ENCODE measurements at regions not wholly inside any gene's neighbourhood (a gene's known extent, or its start where the extent isn't known, plus 50 kb on each side); places are given as distances from the start of the nearest gene placed in this dataset.

DNA sequence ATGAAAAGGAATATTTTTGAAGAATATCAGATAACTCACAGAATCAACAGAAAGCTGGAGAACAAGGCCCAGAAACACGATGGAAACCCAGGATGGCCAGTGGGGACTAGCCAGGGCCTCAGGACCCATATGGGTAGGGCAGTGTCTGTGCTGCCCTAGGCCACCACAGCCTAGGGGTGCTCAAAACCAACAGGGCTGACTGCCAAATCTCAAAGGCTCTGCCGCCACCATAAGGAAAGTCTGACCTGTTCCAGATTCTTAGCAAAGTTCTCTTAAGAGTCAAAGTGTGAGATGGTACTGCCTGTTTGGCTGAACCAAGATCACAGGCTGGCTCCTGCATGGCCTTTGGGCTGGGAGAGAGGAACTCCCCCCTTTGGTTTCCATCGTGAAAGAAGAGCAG is 164.7 kb upstream of the CTTNBP2NL start:
- no peak for DNase-seq

DNA sequence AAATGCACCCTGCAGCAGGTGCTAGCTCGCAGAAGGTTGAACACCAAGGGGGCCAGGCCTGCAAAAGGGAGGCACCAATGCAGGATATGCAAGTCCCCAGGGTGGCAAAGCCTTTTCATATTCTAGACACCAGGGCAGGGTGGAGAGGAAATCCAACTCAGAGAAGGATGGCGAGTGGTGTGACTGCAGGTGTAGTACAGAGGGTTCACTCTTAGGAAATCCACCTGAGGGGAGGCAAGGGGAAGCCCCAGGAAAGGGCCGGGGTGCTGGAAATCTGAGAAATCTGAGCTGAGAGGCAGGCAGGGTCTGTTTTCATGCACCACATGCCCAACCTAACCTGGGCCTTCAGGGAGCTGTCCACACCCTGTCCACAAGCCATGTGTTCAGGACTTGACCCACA is 163.2 kb upstream of the CTTNBP2NL start:
- no peak for DNase-seq

- DNase-seq, result no peak
These were observed 161.3 kb upstream of the CTTNBP2NL start for GRCh38 chr1:112234710-112235109.

GRCh38 chr1:112237983-112238545 is 157.9 kb upstream of the CTTNBP2NL start:
- DNase-seq, result peak; percentile 81

DNA sequence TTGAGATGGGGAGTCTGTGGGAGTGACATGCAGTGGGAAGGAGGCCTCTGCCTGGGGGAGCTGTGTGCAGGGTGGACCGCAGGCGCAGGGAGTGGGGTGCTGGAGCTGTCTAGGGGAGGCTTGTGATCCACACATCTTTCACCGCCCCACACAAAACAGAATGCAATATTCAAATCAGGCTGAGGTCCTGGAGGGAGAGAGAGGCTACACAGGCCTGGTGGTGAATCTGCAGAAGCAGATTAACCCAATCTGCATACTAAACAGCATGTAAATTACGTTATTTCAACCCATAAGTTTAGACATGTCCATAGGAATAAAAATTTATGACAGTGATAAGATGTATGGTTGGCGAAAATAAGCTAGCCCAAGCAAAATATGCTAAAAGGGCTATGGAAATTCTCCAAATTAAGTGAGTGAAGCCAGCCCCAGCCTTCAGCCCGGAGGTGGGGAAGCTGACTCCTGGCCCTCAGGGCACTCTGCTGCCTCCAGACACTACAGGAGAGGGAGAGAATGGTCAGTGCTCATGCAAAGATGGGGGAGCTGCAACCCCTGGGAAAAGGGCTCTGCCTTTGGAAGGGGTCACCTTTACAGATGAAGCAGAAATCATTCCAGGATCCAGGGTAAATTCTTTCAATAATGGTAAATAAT is 156.2 kb upstream of the CTTNBP2NL start:
- no peak for DNase-seq

DNA sequence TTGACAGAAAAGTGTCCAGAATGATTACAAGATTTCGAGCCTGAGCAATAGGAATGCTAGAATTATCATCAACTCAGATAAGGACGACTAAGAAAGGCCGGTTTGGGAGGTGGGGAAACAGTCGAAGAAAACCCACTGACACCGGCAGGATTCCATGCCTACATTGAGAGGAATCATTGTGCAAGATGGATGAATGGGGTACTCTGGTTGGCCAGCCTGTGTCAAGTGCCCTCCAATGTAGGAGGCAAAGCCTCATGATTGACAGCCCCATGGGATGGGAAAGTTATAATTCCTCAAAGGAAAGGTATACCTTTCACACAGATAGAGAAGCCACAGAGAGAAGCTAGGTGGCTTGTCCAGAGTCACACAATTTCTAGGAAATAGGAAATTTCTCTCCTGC is 153.5 kb upstream of the CTTNBP2NL start:
- DNase-seq, result no peak

DNA sequence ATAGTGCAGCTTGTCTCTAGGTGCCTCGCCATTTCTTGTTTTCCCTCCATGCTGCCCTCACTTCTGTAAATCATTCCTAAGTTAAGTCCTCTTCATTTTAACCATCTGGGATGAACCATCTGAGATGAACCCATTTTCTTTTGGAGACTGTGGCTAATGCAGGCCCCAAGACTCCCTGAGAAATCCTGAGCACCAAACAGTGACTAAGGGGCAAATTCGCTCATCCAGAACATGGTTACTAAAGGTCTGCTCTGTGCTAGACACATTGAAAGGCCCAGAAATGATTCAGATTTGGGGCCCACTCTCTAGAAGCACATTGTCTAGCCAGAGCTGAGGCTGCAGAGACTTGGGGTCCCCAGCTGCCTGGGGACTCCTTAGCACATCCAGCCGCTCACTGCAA is 151.9 kb upstream of the CTTNBP2NL start:
- DNase-seq, result no peak

- no peak for DNase-seq
These were observed 150.9 kb upstream of the CTTNBP2NL start for GRCh38 chr1:112245114-112245513.

GRCh38 chr1:112247036-112247597 is 148.9 kb upstream of the CTTNBP2NL start:
- peak; percentile 90 for DNase-seq

DNA sequence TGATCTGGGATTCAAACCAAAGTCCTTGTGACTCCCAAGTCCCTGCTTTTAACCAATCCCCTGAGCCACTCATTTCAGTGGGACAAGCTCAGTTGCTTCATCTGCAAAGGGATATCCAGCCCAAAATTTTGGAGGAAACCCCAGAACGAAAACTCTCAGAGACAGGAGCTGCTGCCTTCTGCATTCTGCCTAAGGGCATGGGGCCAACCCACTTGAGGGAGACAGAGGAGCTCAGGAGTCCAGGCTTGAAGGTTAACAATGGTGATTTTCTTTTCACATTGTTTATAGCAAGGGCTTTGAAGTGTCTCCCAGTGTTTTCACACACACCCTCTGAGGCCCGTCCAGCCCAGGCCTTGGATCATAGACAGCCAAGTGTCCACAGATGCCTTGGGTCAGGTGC is 148.1 kb upstream of the CTTNBP2NL start:
- no peak for DNase-seq

DNA sequence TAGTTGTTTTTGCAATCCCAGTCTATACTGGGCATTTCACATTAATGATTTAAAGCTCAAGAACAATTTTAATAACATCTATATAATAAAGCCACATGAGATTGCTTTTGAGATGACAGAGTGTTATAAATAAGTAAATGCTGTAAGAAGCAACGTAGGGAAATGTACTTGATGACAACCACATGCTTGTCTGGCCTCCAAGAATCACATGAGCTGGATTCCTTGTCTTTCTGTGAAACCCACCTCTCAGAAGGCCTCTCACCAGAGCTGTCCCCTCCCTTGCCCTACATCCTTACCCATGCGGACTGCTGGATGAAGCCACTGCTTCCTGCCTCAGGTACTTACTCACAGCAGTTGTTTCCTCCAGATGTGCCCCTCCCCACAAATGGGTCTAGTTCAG is 145.1 kb upstream of the CTTNBP2NL start:
- no peak for DNase-seq

DNA sequence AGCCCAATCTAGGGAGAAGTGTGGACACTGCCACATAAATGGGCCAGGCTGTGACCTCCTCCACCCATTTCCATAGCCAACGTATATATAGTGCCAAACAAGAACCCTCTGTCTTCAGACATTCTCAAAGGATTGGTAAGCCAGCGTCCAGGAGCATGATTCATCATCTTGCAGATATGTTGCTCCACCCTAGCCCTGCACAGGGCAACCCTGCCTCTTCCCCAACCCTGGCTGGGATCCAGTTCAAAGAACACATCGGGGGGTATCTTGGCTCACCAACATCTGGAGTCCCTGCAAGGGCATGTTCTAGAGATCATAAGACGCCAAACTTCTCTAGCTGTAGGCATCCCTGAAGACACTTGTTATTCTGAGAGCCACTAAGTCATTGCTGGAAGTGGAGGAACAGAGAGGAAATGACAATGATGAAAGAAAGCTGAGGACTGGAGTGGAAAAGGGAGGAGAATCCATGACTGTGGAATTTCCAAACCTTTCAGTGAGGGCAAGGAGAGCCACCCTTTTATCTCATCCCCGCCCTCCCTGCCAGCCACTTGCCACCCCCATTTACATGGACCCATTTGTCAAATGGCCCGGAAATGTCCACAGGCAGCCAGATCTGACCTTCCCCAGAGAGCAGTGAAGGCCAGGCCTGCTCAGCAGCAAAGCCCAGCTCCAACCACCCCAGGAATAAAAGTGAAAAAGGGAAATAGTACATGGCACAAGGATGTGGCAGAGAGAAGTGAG is 144.1 kb upstream of the CTTNBP2NL start:
- no peak for DNase-seq

- no peak for DNase-seq
These were observed 142.6 kb upstream of the CTTNBP2NL start for GRCh38 chr1:112253366-112253765.

DNA sequence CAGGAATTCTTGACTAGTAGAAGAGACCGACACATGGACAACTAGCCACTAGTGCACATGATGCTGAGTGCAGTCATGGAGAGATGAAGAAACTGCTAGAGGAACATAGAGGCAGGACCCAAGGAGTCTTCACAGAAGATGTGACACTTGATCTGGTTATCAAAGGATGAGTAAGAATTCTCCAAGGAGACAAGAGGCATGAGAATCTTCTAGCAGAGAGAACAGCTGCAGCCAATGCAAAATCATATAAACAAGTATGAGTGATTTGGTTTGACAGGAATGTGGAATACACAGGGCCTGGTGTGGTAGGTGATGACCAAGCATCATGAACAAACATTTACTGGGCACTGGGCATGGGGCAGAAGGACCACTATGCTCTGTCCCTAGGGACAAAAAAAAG is 140.9 kb upstream of the CTTNBP2NL start:
- no peak for DNase-seq

DNA sequence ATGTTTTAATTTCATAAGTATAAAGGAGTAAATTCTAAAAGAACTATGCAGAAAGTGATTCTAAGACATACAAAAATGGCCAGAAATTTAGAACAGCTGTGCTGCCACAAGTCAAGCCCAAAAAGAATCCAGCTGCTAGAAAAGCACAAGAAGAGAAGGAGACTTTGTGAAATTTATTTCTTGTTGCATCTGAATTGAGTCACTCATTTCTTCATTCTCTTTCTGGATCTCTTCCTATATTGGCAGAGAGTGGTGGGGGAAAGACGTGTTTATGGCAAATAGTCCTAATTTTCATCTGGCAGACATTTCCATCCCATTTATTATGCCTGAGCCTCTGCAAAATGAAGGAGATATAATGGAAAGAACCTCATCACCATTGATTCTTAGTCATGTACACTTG is 139.6 kb upstream of the CTTNBP2NL start:
- no peak for DNase-seq

DNA sequence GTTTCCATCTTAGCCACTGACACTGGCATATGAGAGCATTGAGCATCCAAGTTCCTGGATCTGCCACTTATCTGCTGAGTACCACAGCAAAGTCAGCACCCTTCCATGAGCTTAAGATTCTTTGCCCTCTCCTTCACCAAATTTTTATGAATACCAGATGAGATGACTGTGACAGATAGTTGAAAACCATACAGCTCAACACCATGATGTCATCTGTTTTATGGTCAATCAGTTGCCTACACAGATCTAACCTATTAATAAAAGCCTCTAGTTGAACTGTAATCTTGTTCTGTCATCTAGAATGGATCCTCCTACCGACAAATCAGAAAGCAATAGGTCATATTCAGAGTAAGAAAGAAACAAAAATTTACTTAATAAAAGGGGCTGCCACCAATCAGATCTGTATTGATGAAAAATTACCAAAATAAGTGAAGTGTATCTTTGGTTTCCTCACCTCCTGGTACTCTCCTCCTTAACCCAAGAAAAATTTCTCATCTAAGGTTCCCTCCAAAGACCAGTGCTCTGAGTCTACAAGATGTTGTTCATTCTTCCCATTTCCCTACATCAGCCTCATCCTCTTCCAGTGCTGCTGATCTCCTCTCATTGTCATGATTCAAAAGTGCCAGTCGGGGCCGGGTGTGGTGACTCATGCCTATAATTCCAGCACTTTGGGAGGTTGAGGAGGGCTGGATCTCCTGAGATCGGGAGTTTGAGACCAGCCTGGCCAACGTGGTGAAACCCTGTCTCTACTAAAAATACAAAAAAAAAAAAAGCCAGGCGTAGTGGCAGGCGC is 138.8 kb upstream of the CTTNBP2NL start:
- no peak for DNase-seq

- DNase-seq, result no peak
These were observed 135.3 kb upstream of the CTTNBP2NL start for GRCh38 chr1:112260699-112261098.

- DNase-seq, result no peak
These were observed 133.7 kb upstream of the CTTNBP2NL start for GRCh38 chr1:112262316-112262715.

DNA sequence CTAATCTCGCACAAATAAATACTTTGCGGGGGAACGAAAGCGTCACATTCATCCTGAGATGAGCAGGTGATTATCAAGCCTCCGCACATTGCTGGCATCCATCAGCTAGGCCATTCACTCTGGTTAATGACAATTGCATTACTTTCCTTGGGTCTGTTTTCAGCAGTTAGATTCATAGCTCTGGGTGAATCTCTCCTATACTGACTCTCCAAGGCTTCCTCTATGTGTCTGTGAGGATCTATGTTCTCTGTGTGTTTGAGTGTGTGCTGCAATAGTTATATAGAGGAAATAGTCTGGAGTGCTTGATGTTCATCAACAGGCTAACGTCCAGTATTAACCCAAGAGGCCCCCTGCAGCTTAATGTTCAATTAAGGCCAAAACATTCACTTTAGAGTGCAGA is 133.0 kb upstream of the CTTNBP2NL start:
- no peak for DNase-seq

DNA sequence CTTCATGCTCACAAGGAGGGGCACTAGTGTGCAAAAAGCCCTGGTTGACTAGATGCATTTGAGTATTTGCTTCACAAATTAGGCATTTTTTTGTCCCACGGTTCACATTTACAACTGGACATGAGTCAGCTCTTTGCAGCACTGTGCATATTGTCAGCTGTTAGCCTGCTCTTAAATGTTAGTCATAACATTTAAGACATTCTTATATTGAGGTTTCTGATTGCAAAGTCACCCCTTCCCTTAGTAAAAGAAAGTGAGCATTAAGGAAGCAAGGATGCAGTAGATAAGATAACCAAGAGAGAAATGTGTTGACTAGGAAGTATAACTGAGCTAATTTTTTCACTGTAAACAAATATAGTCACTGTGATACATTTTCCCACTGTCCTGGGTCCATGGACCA is 132.6 kb upstream of the CTTNBP2NL start:
- DNase-seq, result no peak

DNA sequence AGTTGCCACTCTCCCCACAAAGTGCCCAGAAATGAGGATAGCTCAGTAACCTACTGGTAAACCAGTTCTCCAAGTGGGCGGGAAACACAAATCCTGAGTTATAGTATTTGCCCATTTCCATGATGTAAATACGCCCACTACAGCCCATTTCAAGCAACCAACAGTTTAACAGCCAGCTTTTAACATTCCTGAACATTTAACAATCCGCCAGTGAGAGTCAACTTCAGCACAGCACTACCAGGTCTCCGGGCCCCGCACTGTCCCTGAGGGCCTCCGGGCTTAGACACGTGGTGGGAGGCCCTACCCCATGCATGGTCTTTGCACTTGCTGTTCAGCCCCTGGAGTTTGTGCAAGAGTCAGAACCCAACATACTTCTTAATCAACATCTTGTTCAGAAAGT is 132.0 kb upstream of the CTTNBP2NL start:
- DNase-seq, result no peak

DNA sequence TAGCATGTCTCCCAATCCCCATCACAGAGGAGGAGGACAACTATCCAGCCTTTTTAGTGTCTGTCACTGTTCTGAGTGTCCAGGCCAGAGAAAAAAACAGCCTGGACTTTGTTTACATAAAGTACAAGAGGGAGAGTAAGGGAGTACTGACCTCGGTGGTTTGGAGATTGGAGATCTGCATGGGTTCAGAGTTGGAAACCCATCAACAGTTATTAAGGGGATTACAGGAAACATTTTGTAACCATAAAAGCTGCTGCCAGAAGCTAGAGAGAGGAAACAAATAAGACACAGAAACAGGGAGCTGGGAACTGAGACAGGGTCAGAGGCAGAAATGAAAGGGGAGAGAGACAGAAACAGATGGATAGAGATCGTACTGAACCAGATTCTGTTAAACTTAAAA is 131.5 kb upstream of the CTTNBP2NL start:
- DNase-seq, result no peak

DNA sequence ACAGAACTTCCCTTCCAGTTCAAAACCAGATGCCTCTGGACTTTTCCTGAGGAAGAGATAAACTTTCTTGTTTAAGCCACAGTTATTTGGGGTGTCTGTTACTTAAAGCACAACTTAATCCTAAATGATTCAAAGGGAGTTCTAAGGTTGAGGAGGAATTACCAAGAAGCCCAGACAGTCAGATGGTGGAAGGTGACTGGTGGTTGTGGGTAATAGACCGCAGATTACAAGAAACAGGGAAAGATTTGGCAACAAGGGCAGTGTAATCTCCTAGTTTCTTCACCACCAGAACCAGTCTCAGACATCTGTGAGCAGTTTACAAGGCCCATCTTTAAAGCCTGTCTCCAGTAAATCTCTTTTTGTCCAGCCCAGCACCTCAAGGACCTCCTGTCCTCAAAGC is 130.1 kb upstream of the CTTNBP2NL start:
- DNase-seq, result no peak

All from NCI-H1436 (cell line).